ENCODE measurements at regions not wholly inside any gene's neighbourhood (a gene's known extent, or its start where the extent isn't known, plus 50 kb on each side); places are given as distances from the start of the nearest gene placed in this dataset.

GRCh38 chr14:89576145-89576927 is 159.3 kb upstream of the FOXN3 start:
- WGBS, 2 donors, result 72 to 76% methylated on average over 14 of the region's 14 CpGs
- no peak overlapping the region for H3K4me3 ChIP-seq
- peaks cover 0 to 38% (median 0%) of the 10 kb centered on the region in 4 donors for H3K4me1 ChIP-seq
- TF ChIP-seq POLR2A (IDR thresholded peaks at IDR 0.05) (no peak), EP300 (IDR thresholded peaks at IDR 0.05) (no peak), CTCF (IDR thresholded peaks at IDR 0.05) (no peak)
- H3K36me3 ChIP-seq, result peaks cover 0 to 7% (median 0%) of the 10 kb centered on the region in 3 donors
- DNase-seq (ENCODE audit: low spot score in 2 of 2), result no peak
- H3K27me3 ChIP-seq, result no peaks in the 10 kb centered on the region
- no peaks in the 10 kb centered on the region for H3K9me3 ChIP-seq
- H3K27ac ChIP-seq, result no peak overlapping the region

DNA sequence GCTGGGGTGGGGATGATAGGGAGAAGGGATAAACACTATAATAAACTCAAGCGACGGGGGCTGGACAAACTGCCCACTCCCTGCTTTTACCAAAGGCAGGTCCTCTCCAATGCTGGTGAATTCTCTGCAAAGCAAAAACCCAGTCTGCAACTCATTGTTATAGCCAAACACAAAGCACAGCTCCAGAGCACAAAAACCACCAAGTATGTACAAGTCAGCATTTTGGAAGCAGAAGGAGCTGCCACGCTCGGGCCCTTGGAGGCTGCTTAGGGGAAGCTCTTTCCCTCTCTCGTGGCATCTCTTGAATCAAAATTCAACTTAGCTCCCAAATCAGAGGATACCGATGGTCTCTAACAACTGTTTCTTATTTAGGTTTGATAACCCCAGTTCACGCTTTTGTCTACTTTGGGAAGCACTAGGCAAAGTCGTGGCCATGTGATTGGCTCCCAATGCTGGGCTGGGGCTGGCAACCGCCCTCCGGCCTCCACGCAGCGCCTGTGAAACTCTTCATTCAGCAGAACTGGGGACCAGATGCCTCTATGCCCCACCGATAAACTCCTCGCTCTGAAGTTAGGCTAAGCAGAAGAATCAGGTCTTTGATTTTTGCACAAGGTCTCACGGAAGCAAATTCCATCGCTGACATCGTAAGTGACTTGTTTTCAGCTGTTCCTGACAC is 158.5 kb upstream of the FOXN3 start:
- 75% methylated on average over 17 of the region's 17 CpGs for WGBS, 2 donors

DNA sequence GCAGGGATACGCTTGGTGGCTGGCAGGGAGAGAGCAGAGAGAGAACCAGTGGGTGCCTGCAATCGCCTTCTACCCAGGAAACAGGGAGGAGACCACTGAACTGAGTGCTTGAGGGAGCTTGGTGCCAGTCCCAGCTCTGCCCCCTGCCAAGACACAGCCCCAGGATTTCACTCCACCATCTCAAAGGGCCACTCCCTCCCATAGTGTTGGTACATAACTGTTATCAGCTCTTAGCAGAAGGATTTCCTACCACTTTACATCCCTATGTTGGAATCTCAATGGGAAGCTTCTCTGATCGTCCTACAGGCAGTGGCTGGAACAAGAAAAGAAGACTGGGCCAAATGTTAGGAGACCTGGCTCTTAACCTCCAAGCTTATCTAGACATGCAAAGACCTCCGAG is 157.4 kb upstream of the FOXN3 start:
- 83 to 93% methylated on average over 4 of the region's 4 CpGs for WGBS, 2 donors
- no peak for DNase-seq (ENCODE audit: low spot score in 2 of 2)
- Histone ChIP-seq H3K9me3 (no peaks in the 10 kb centered on the region), H3K4me3 (no peak overlapping the region), H3K27ac (no peak overlapping the region), H3K27me3 (no peaks in the 10 kb centered on the region), H3K4me1 (peaks cover 0 to 38% (median 0%) of the 10 kb centered on the region in 4 donors), H3K36me3 (no peaks in the 10 kb centered on the region)
- no peak for TF ChIP-seq EP300 (IDR thresholded peaks at IDR 0.05)
- no peak for TF ChIP-seq CTCF (IDR thresholded peaks at IDR 0.05)
- no peak for TF ChIP-seq POLR2A (IDR thresholded peaks at IDR 0.05)

More for the DNA sequence above, 158.5 kb upstream of the FOXN3 start:
- no peaks in the 10 kb centered on the region for H3K36me3 ChIP-seq
- no peaks in the 10 kb centered on the region for H3K9me3 ChIP-seq
- TF ChIP-seq EP300 (IDR thresholded peaks at IDR 0.05) (no peak), CTCF (IDR thresholded peaks at IDR 0.05) (no peak), POLR2A (IDR thresholded peaks at IDR 0.05) (no peak)
- H3K27ac ChIP-seq, result no peak overlapping the region
- no peak overlapping the region for H3K4me3 ChIP-seq
- no peaks in the 10 kb centered on the region for H3K27me3 ChIP-seq
- peaks cover 0 to 38% (median 0%) of the 10 kb centered on the region in 4 donors for H3K4me1 ChIP-seq
- no peak for DNase-seq (ENCODE audit: low spot score in 2 of 2)

- no peaks in the 10 kb centered on the region for H3K36me3 ChIP-seq
- H3K4me1 ChIP-seq, result peaks cover 0 to 33% (median 0%) of the 10 kb centered on the region in 4 donors
- H3K27me3 ChIP-seq, result no peaks in the 10 kb centered on the region
- no peak overlapping the region for H3K4me3 ChIP-seq
- WGBS, 2 donors, result 56 to 76% methylated on average over 3 of the region's 3 CpGs
- no peaks in the 10 kb centered on the region for H3K9me3 ChIP-seq
- H3K27ac ChIP-seq, result no peak overlapping the region
- no peak for DNase-seq (ENCODE audit: low spot score in 2 of 2)
- TF ChIP-seq CTCF (IDR thresholded peaks at IDR 0.05) (no peak), POLR2A (IDR thresholded peaks at IDR 0.05) (no peak), EP300 (IDR thresholded peaks at IDR 0.05) (no peak)
Observed at GRCh38 chr14:89573399-89573657, 156.3 kb upstream of the FOXN3 start.

Measured in tibial nerve (tissue), 4 donors.